ENCODE measurements at regions not wholly inside any gene's neighbourhood (a gene's known extent, or its start where the extent isn't known, plus 50 kb on each side); places are given as distances from the start of the nearest gene placed in this dataset.

- Histone ChIP-seq H3K36me3 (ENCODE audit: insufficient read depth) (no peaks in the 10 kb centered on the region), H2AFZ (peak overlapping the region; percentile 43; the same call in 1 of the 2 replicates), H3K4me3 (no peak overlapping the region), H3K4me1 (ENCODE audit: insufficient read depth) (no peaks in the 10 kb centered on the region), H3K79me2 (replicated peaks; ENCODE audit: insufficient read depth) (no peaks in the 10 kb centered on the region), H3F3A (replicated peaks; ENCODE audit: low read depth) (no peaks in the 10 kb centered on the region), H4K20me1 (replicated peaks; ENCODE audit: insufficient read depth) (no peaks in the 10 kb centered on the region), H3K9me2 (ENCODE audit: insufficient read depth) (no peaks in the 10 kb centered on the region), H3K27ac (ENCODE audit: low read depth) (no peak overlapping the region), H3K27me3 (ENCODE audit: insufficient read depth) (no peaks in the 10 kb centered on the region), H3K4me2 (no peak overlapping the region)
- no peak for TF ChIP-seq POLR2AphosphoS5 (IDR thresholded peaks at IDR 0.05; ENCODE audit: low read depth)
- no peak for TF ChIP-seq ZNF331 (CRISPR knock-in tag; IDR thresholded peaks at IDR 0.05; ENCODE audit: low read depth)
- TF ChIP-seq ZNF462 (CRISPR knock-in tag; IDR thresholded peaks at IDR 0.05), result no peak
- TF ChIP-seq, protein P1, sequence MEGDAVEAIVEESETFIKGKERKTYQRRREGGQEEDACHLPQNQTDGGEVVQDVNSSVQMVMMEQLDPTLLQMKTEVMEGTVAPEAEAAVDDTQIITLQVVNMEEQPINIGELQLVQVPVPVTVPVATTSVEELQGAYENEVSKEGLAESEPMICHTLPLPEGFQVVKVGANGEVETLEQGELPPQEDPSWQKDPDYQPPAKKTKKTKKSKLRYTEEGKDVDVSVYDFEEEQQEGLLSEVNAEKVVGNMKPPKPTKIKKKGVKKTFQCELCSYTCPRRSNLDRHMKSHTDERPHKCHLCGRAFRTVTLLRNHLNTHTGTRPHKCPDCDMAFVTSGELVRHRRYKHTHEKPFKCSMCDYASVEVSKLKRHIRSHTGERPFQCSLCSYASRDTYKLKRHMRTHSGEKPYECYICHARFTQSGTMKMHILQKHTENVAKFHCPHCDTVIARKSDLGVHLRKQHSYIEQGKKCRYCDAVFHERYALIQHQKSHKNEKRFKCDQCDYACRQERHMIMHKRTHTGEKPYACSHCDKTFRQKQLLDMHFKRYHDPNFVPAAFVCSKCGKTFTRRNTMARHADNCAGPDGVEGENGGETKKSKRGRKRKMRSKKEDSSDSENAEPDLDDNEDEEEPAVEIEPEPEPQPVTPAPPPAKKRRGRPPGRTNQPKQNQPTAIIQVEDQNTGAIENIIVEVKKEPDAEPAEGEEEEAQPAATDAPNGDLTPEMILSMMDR (conservative IDR thresholded peaks at IDR 0.05; ENCODE audit: low read depth in 2 of 2), result no peak
- no peak for TF ChIP-seq NANOG (IDR thresholded peaks at IDR 0.05; ENCODE audit: borderline replicate concordance)
- TF ChIP-seq ZNF114 (CRISPR knock-in tag; IDR thresholded peaks at IDR 0.05), result no peak
- TF ChIP-seq EZH2 (IDR thresholded peaks at IDR 0.05; ENCODE audit: low read depth, unreplicated experiment), result no peak
- no peak for TF ChIP-seq STAT1 (IDR thresholded peaks at IDR 0.05; ENCODE audit: unreplicated experiment)
- TF ChIP-seq ETS1 (IDR thresholded peaks at IDR 0.05), result no peak
- TF ChIP-seq EZH2phosphoT487 (IDR thresholded peaks at IDR 0.05; ENCODE audit: unreplicated experiment), result no peak
- Mint-ChIP-seq H3K27me3 (ENCODE audit: insufficient read depth, low read depth, poor library complexity) (no peaks in the 10 kb centered on the region), H3K4me1 (no peaks in the 10 kb centered on the region), H3K27ac (no peak overlapping the region), H3K36me3 (ENCODE audit: low read depth) (no peaks in the 10 kb centered on the region), H3K4me3 (no peak overlapping the region), H3K9me3 (no peaks in the 10 kb centered on the region)
- ATAC-seq, result no peak
- DNase-seq (ENCODE audit: low spot score), result no peak
Observed at GRCh38 chr5:92102313-92102712, 719.2 kb upstream of the ARRDC3 start.

Measured in GM23338 (cell line).